ENCODE measurements at regions not wholly inside any gene's neighbourhood (a gene's known extent, or its start where the extent isn't known, plus 50 kb on each side); places are given as distances from the start of the nearest gene placed in this dataset.

GRCh38 chr2:120871881-120872620 is 136.4 kb downstream of the GLI2 start:
- TF ChIP-seq, protein P1, sequence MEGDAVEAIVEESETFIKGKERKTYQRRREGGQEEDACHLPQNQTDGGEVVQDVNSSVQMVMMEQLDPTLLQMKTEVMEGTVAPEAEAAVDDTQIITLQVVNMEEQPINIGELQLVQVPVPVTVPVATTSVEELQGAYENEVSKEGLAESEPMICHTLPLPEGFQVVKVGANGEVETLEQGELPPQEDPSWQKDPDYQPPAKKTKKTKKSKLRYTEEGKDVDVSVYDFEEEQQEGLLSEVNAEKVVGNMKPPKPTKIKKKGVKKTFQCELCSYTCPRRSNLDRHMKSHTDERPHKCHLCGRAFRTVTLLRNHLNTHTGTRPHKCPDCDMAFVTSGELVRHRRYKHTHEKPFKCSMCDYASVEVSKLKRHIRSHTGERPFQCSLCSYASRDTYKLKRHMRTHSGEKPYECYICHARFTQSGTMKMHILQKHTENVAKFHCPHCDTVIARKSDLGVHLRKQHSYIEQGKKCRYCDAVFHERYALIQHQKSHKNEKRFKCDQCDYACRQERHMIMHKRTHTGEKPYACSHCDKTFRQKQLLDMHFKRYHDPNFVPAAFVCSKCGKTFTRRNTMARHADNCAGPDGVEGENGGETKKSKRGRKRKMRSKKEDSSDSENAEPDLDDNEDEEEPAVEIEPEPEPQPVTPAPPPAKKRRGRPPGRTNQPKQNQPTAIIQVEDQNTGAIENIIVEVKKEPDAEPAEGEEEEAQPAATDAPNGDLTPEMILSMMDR (IDR thresholded peaks at IDR 0.05) = no peak
- TF ChIP-seq POLR2A (IDR thresholded peaks at IDR 0.05) = no peak
- H3K27me3 ChIP-seq = no peaks in the 10 kb centered on the region
- H3K4me1 ChIP-seq = peaks cover 7% of the 10 kb centered on the region
- no peaks in the 10 kb centered on the region for H3K9me3 ChIP-seq
- ATAC-seq (no peak), DNase-seq (no peak)
- H3K4me3 ChIP-seq = no peak overlapping the region
- no peaks in the 10 kb centered on the region for H3K36me3 ChIP-seq (replicated peaks in 1 of 2; ENCODE audit: insufficient read depth in 1 of 2, low read depth in 2 of 2)
- 76 to 82% methylated on average over 4 to 7 of the region's 7 CpGs for WGBS, 2 donors
- intact Hi-C loops (cut with DNase I) = no loop called here
- H3K27ac ChIP-seq = no peak overlapping the region

GRCh38 chr2:120873958-120874887 is 138.6 kb downstream of the GLI2 start:
- Histone ChIP-seq H3K4me1 (no peaks in the 10 kb centered on the region), H3K27ac (no peak overlapping the region), H3K9me3 (no peaks in the 10 kb centered on the region), H3K4me3 (no peak overlapping the region), H3K36me3 (replicated peaks in 1 of 2; ENCODE audit: insufficient read depth in 1 of 2, low read depth in 2 of 2) (no peaks in the 10 kb centered on the region), H3K27me3 (no peaks in the 10 kb centered on the region)
- DNase-seq (no peak), ATAC-seq (no peak)
- TF ChIP-seq, protein P1 (IDR thresholded peaks at IDR 0.05) = no peak
- no peak for TF ChIP-seq POLR2A (IDR thresholded peaks at IDR 0.05)
- intact Hi-C loops (cut with DNase I) = no loop called here
- WGBS, 2 donors = 80 to 82% methylated on average over 24 to 27 of the region's 27 CpGs

- no peak for DNase-seq
- intact Hi-C loops (cut with DNase I) = no loop called here
- TF ChIP-seq, protein P1 (IDR thresholded peaks at IDR 0.05) = no peak
- TF ChIP-seq POLR2A (IDR thresholded peaks at IDR 0.05) = no peak
- no peaks in the 10 kb centered on the region for H3K9me3 ChIP-seq
- H3K4me3 ChIP-seq = no peak overlapping the region
- H3K27ac ChIP-seq = no peak overlapping the region
- H3K4me1 ChIP-seq = no peaks in the 10 kb centered on the region
- WGBS, 2 donors = 62 to 79% methylated on average over 5 of the region's 5 CpGs
- no peaks in the 10 kb centered on the region for H3K27me3 ChIP-seq
- no peak for ATAC-seq
- H3K36me3 ChIP-seq (replicated peaks in 1 of 2; ENCODE audit: insufficient read depth in 1 of 2, low read depth in 2 of 2) = no peaks in the 10 kb centered on the region
Observed at GRCh38 chr2:120874888-120875275, 139.2 kb downstream of the GLI2 start.

DNA sequence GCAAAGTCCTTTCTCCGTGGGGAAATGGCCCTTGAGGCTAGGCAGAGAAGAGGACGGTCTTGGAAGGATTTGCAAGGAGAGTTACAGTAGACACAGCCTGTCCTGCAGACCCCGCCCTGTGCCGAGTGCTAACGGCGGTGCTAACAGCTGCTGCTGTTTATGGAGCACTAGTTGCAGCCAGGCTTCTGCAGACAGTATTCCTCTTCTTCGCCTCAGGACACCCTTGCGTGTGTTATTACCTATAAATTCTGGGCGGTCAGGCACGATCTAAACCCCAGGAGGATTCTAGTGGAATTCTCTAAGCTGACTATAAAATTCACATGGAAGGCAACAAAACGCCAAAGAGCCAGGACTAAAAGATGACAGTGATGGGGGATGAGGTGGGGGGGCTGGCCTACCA is 139.8 kb downstream of the GLI2 start:
- intact Hi-C loops (cut with DNase I) = no loop called here
- Histone ChIP-seq H3K27me3 (no peaks in the 10 kb centered on the region), H3K9me3 (no peaks in the 10 kb centered on the region), H3K36me3 (replicated peaks in 1 of 2; ENCODE audit: insufficient read depth in 1 of 2, low read depth in 2 of 2) (no peaks in the 10 kb centered on the region), H3K27ac (no peak overlapping the region), H3K4me1 (no peaks in the 10 kb centered on the region), H3K4me3 (no peak overlapping the region)
- TF ChIP-seq POLR2A (IDR thresholded peaks at IDR 0.05) = no peak
- TF ChIP-seq, protein P1 (IDR thresholded peaks at IDR 0.05) = no peak
- DNase-seq (no peak), ATAC-seq (no peak)
- 83 to 85% methylated on average over 11 of the region's 11 CpGs for WGBS, 2 donors
